OCI-LY7 (cell line): ENCODE measurements at regions not wholly inside any gene's neighbourhood (a gene's known extent, or its start where the extent isn't known, plus 50 kb on each side); places are given as distances from the start of the nearest gene placed in this dataset.

Experiments used
- CTCF ChIP-seq: fragments of 200-600 bp; sonication (generic); conservative IDR thresholded peaks from 2 replicates; pipeline ENCODE4 v1.5.1; 2014; ENCODE audit warnings: mild to moderate bottlenecking, antibody characterized with exemption, low read length, moderate library complexity, mixed read lengths
- EZH2phosphoT487 ChIP-seq: fragments of 200-600 bp; sonication (generic); IDR thresholded peaks from 2 replicates; pipeline ENCODE4 v1.6.1; 2018; ENCODE audit warnings: low read depth, borderline replicate concordance, mild to moderate bottlenecking, mixed run types, antibody characterized with exemption, low read length, moderate library complexity, mixed read lengths

- TF ChIP-seq CTCF = no peak
- TF ChIP-seq EZH2phosphoT487 = no peak
Observed at GRCh38 chr1:229062135-229062534, 208.8 kb upstream of the RAB4A start.
